WTC11 (cell line): ENCODE measurements at regions not wholly inside any gene's neighbourhood (a gene's known extent, or its start where the extent isn't known, plus 50 kb on each side); places are given as distances from the start of the nearest gene placed in this dataset.
A peak's percentile ranks its signal among the peaks of the same experiment; 100 is the strongest.

Source experiments
- ATAC-seq: fragments of 200-7000 bp; cut with Tn5 transposase; 2 replicates; pipeline ENCODE4 v1.10.0; 2021; ENCODE audit warnings: mild to moderate bottlenecking, moderate library complexity
- CTCF ChIA-PET: fragments of 300-600 bp; sonication (Branson Sonifier 250); formaldehyde crosslinking; loops from one replicate; lab custom pipeline; 2021; ENCODE audit warnings: antibody characterized with exemption; lab: Charles Lee
- POLR2A ChIA-PET: fragments of 350-600 bp; sonication (Branson Sonifier 250); formaldehyde crosslinking; loops from one replicate; lab custom pipeline; 2021; ENCODE audit warnings: antibody characterized with exemption; lab: Charles Lee
- DNase-seq: peaks from one replicate; pipeline ENCODE4 v3.0.0; 2021; ENCODE audit warnings: low spot score
- H3K27ac Mint-ChIP-seq: 2 replicates; pipeline ENCODE4 v1.8.0; 2021; ENCODE audit warnings: mixed read lengths
- H3K27me3 Mint-ChIP-seq: 2 replicates; pipeline ENCODE4 v1.8.0; 2021; ENCODE audit warnings: low read depth, mild to moderate bottlenecking, moderate library complexity, mixed read lengths
- H3K36me3 Mint-ChIP-seq: 2 replicates; pipeline ENCODE4 v1.8.0; 2021; ENCODE audit warnings: mixed read lengths
- H3K4me1 Mint-ChIP-seq: 2 replicates; pipeline ENCODE4 v1.8.0; 2022; ENCODE audit warnings: mixed read lengths
- H3K4me3 Mint-ChIP-seq: 2 replicates; pipeline ENCODE4 v1.8.0; 2021; ENCODE audit warnings: mild to moderate bottlenecking, moderate library complexity, mixed read lengths
- H3K9me3 Mint-ChIP-seq: 2 replicates; pipeline ENCODE4 v1.8.0; 2021; ENCODE audit warnings: mixed read lengths
- E2F5 ChIP-seq: sonication (generic); formaldehyde crosslinking; IDR thresholded peaks from 2 replicates; pipeline ENCODE4 v1.8.1; 2022; ENCODE audit warnings: mild to moderate bottlenecking, moderate library complexity, missing genetic modification reagents
- FOXJ3 ChIP-seq: sonication (generic); formaldehyde crosslinking; IDR thresholded peaks from 2 replicates; pipeline ENCODE4 v1.9.0; 2021; ENCODE audit warnings: missing genetic modification reagents, mild to moderate bottlenecking, borderline replicate concordance
- GRHL2 ChIP-seq: fragments of 250-450 bp; sonication (Bioruptor Pico); IDR thresholded peaks from 2 replicates; pipeline ENCODE4 v1.8.0; 2022; ENCODE audit warnings: mild to moderate bottlenecking, moderate library complexity; ENCODE audit not compliant: insufficient replicate concordance, severe bottlenecking
- HMGXB4 ChIP-seq: sonication (generic); formaldehyde crosslinking; IDR thresholded peaks from 2 replicates; pipeline ENCODE4 v1.8.1; 2023; ENCODE audit warnings: mild to moderate bottlenecking, moderate library complexity, missing genetic modification reagents
- MLX ChIP-seq: sonication (generic); formaldehyde crosslinking; IDR thresholded peaks from 2 replicates; pipeline ENCODE4 v1.8.1; 2023; ENCODE audit warnings: mild to moderate bottlenecking, missing genetic modification reagents, moderate library complexity
- NFYB ChIP-seq: sonication (generic); formaldehyde crosslinking; conservative IDR thresholded peaks from 2 replicates; pipeline ENCODE4 v1.8.0; 2022; ENCODE audit warnings: low read depth, missing genetic modification reagents
- PRRX2 ChIP-seq: fragments of 250-450 bp; sonication (Bioruptor Pico); IDR thresholded peaks from 2 replicates; pipeline ENCODE4 v1.8.0; 2021; ENCODE audit warnings: mild to moderate bottlenecking
- RELA ChIP-seq: sonication (generic); formaldehyde crosslinking; IDR thresholded peaks from 2 replicates; pipeline ENCODE4 v1.8.1; 2022; ENCODE audit warnings: missing genetic modification reagents, mild to moderate bottlenecking, borderline replicate concordance
- TEAD1 ChIP-seq: sonication (generic); formaldehyde crosslinking; IDR thresholded peaks from 2 replicates; pipeline ENCODE4 v1.8.0; 2022; ENCODE audit warnings: mild to moderate bottlenecking, missing genetic modification reagents
- ZMAT4 ChIP-seq: fragments of 250-450 bp; sonication (Bioruptor Pico); IDR thresholded peaks from 2 replicates; pipeline ENCODE4 v1.9.0; 2021; ENCODE audit warnings: mild to moderate bottlenecking
- ZNF121 ChIP-seq: sonication (generic); formaldehyde crosslinking; IDR thresholded peaks from 2 replicates; pipeline ENCODE4 v1.8.0; 2023; ENCODE audit warnings: missing genetic modification reagents
- ZNF138 ChIP-seq: sonication (generic); formaldehyde crosslinking; conservative IDR thresholded peaks from 2 replicates; pipeline ENCODE4 v1.8.1; 2022; ENCODE audit warnings: mild to moderate bottlenecking, moderate library complexity, missing genetic modification reagents
- ZNF232 ChIP-seq: sonication (generic); formaldehyde crosslinking; IDR thresholded peaks from 2 replicates; pipeline ENCODE4 v1.8.0; 2022; ENCODE audit warnings: mild to moderate bottlenecking, missing genetic modification reagents
- ZNF532 ChIP-seq: fragments of 250-450 bp; sonication (Bioruptor Pico); IDR thresholded peaks from 2 replicates; pipeline ENCODE4 v1.9.0; 2021; ENCODE audit warnings: mild to moderate bottlenecking, borderline replicate concordance
- TF ChIP-seq, protein P1 (sequence below): fragments of 250-450 bp; sonication (Bioruptor Pico); IDR thresholded peaks from 2 replicates; pipeline ENCODE4 v2.1.2; 2022; ENCODE audit warnings: mild to moderate bottlenecking, moderate library complexity
- TF ChIP-seq, protein P2 (sequence below): sonication (generic); formaldehyde crosslinking; IDR thresholded peaks from 2 replicates; pipeline ENCODE4 v1.8.1; 2023; ENCODE audit warnings: mild to moderate bottlenecking, missing genetic modification reagents, moderate library complexity
- TF ChIP-seq, protein P3 (sequence below): sonication (generic); formaldehyde crosslinking; IDR thresholded peaks from 2 replicates; pipeline ENCODE4 v1.8.1; 2023; ENCODE audit warnings: mild to moderate bottlenecking, missing genetic modification reagents

DNA sequence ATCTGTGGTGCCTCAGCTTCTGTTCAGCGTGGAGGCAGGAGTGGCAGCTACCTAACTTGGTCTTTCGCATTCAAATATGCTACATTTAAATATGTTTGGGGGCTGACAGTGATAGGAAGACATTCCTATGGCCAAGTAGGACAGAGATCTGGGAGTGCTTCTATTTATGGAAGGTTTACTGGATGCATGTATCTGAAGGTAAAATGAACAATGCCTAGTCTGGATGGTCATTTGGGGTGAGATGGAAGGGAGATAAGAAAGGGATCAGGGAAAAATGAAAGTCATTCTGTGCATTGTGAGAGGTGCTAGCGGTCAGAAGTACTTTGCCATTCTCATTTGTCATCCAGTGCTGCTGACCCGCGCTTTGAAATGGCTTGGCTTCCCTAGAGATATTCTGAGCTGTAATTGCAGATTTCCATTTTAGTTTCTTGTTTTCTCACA lies 107.3 kb upstream of the FOXN2 start:
- no peaks in the 10 kb centered on the region for H3K27me3 Mint-ChIP-seq
- ChIA-PET CTCF (interaction anchor here (0.7 to 1.2 kb wide), 2 partner anchors 12 to 16 kb away, joined by 3 to 6 read pairs; no protein-coding TSS in a partner anchor), POLR2A (interaction anchor here (0.6 to 0.7 kb wide), 3 partner anchors 26 to 151 kb away, joined by 3 read pairs; no protein-coding TSS in a partner anchor)
- TF ChIP-seq ZNF121 (CRISPR knock-in tag) (no peak), PRRX2 (CRISPR knock-in tag) (no peak), GRHL2 (CRISPR knock-in tag) (no peak), TEAD1 (0 out of 2 replicates have a peak, but pooled peaks have one; percentile 17), NFYB (CRISPR knock-in tag) (no peak)
- peak overlapping the region; percentile 77 for H3K27ac Mint-ChIP-seq
- DNase-seq (no peak), ATAC-seq (peak; percentile 82)
- peaks cover 42% of the 10 kb centered on the region for H3K4me1 Mint-ChIP-seq
- H3K4me3 Mint-ChIP-seq = peak overlapping the region; percentile 22
- H3K36me3 Mint-ChIP-seq = no peaks in the 10 kb centered on the region; the same call in 1 of the 2 replicates
- H3K9me3 Mint-ChIP-seq = peaks cover 6% of the 10 kb centered on the region

GRCh38 chr2:48207851-48208250 lies 106.6 kb upstream of the FOXN2 start:
- Mint-ChIP-seq H3K9me3 (peaks cover 8% of the 10 kb centered on the region), H3K27ac (no peak overlapping the region), H3K27me3 (no peaks in the 10 kb centered on the region), H3K36me3 (no peaks in the 10 kb centered on the region; the same call in 1 of the 2 replicates), H3K4me1 (peaks cover 41% of the 10 kb centered on the region), H3K4me3 (no peak overlapping the region)
- no peak for DNase-seq
- ChIA-PET POLR2A (interaction anchor here (0.6 to 0.7 kb wide), 2 partner anchors 133 to 150 kb away, joined by 3 read pairs; no protein-coding TSS in a partner anchor), CTCF (interaction anchor here (0.7 to 1.2 kb wide), 2 partner anchors 12 to 17 kb away, joined by 3 to 6 read pairs; no protein-coding TSS in a partner anchor)
- TF ChIP-seq, protein P1, sequence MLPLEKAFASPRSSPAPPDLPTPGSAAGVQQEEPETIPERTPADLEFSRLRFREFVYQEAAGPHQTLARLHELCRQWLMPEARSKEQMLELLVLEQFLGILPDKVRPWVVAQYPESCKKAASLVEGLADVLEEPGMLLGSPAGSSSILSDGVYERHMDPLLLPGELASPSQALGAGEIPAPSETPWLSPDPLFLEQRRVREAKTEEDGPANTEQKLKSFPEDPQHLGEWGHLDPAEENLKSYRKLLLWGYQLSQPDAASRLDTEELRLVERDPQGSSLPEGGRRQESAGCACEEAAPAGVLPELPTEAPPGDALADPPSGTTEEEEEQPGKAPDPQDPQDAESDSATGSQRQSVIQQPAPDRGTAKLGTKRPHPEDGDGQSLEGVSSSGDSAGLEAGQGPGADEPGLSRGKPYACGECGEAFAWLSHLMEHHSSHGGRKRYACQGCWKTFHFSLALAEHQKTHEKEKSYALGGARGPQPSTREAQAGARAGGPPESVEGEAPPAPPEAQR (CRISPR knock-in tag) = no peak
- TF ChIP-seq RELA (CRISPR knock-in tag) = no peak
- TF ChIP-seq E2F5 (CRISPR knock-in tag) = no peak
- TF ChIP-seq, protein P2, sequence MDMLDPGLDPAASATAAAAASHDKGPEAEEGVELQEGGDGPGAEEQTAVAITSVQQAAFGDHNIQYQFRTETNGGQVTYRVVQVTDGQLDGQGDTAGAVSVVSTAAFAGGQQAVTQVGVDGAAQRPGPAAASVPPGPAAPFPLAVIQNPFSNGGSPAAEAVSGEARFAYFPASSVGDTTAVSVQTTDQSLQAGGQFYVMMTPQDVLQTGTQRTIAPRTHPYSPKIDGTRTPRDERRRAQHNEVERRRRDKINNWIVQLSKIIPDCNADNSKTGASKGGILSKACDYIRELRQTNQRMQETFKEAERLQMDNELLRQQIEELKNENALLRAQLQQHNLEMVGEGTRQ (CRISPR knock-in tag) = no peak
- TF ChIP-seq FOXJ3 (CRISPR knock-in tag) = no peak
- no peak for TF ChIP-seq HMGXB4 (CRISPR knock-in tag)
- TF ChIP-seq MLX (CRISPR knock-in tag) = no peak
- no peak for ATAC-seq

GRCh38 chr2:48209214-48209885 lies 105.1 kb upstream of the FOXN2 start:
- CTCF ChIA-PET = no interaction called here
- no peak for TF ChIP-seq ZNF532 (CRISPR knock-in tag)
- TF ChIP-seq ZNF138 = no peak
- TF ChIP-seq ZNF232 (CRISPR knock-in tag) = no peak
- no peak for TF ChIP-seq TEAD1
- TF ChIP-seq, protein P3, sequence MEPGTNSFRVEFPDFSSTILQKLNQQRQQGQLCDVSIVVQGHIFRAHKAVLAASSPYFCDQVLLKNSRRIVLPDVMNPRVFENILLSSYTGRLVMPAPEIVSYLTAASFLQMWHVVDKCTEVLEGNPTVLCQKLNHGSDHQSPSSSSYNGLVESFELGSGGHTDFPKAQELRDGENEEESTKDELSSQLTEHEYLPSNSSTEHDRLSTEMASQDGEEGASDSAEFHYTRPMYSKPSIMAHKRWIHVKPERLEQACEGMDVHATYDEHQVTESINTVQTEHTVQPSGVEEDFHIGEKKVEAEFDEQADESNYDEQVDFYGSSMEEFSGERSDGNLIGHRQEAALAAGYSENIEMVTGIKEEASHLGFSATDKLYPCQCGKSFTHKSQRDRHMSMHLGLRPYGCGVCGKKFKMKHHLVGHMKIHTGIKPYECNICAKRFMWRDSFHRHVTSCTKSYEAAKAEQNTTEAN (CRISPR knock-in tag) = no peak
- TF ChIP-seq ZMAT4 (CRISPR knock-in tag) = no peak

More at GRCh38 chr2:48209214-48209885, 105.1 kb upstream of the FOXN2 start:
- DNase-seq (no peak), ATAC-seq (no peak)
- Mint-ChIP-seq H3K27me3 (no peaks in the 10 kb centered on the region), H3K36me3 (no peaks in the 10 kb centered on the region; the same call in 1 of the 2 replicates), H3K27ac (no peak overlapping the region), H3K4me1 (peaks cover 41% of the 10 kb centered on the region), H3K4me3 (no peak overlapping the region), H3K9me3 (peaks cover 8% of the 10 kb centered on the region)
- POLR2A ChIA-PET = interaction anchor here (0.5 kb wide), 1 partner anchor 13 kb away, joined by 4 read pairs; no protein-coding TSS in a partner anchor
